ENCODE measurements at regions not wholly inside any gene's neighbourhood (a gene's known extent, or its start where the extent isn't known, plus 50 kb on each side); places are given as distances from the start of the nearest gene placed in this dataset.

- no peak overlapping the region for H3K4me3 ChIP-seq (ENCODE audit: low read depth, low read length, poor library complexity, severe bottlenecking)
- H3F3A ChIP-seq (ENCODE audit: insufficient read depth, low read length) = no peaks in the 10 kb centered on the region
- H4K20me1 ChIP-seq (ENCODE audit: insufficient read depth, low read length) = no peaks in the 10 kb centered on the region
- H3K36me3 ChIP-seq (ENCODE audit: insufficient read depth, low read length) = no peaks in the 10 kb centered on the region
- TF ChIP-seq CTCF (IDR thresholded peaks at IDR 0.05; ENCODE audit: low read length) = no peak
- TF ChIP-seq EZH2 (IDR thresholded peaks at IDR 0.05; ENCODE audit: borderline replicate concordance, low read length) = no peak
- H3K27ac ChIP-seq (ENCODE audit: low read depth, low read length, poor library complexity, severe bottlenecking) = no peak overlapping the region
- H3K9me3 ChIP-seq (ENCODE audit: low read length) = no peaks in the 10 kb centered on the region
- H3K9me2 ChIP-seq (ENCODE audit: low read depth, low read length) = no peaks in the 10 kb centered on the region
- no peak overlapping the region for H3K4me2 ChIP-seq (ENCODE audit: low read length)
- no peak overlapping the region for H2AFZ ChIP-seq (ENCODE audit: low read length)
- H3K9ac ChIP-seq (ENCODE audit: low read length) = no peak overlapping the region
- no peaks in the 10 kb centered on the region for H3K27me3 ChIP-seq (ENCODE audit: insufficient read depth, low read length)
- H3K79me2 ChIP-seq (ENCODE audit: insufficient read depth, low read length) = no peaks in the 10 kb centered on the region
- H3K4me1 ChIP-seq (ENCODE audit: insufficient read depth, low read length, severe bottlenecking) = no peaks in the 10 kb centered on the region
These were observed 463.7 kb downstream of the KCNT2 start for GRCh38 chr1:196144588-196144987.

GRCh38 chr1:196143602-196144342 is 464.5 kb downstream of the KCNT2 start:
- no peak overlapping the region for H3K9ac ChIP-seq (ENCODE audit: low read length)
- H3F3A ChIP-seq (ENCODE audit: insufficient read depth, low read length) = no peaks in the 10 kb centered on the region
- H3K9me3 ChIP-seq (ENCODE audit: low read length) = no peaks in the 10 kb centered on the region
- peak; percentile 33; the same call in 1 of the 2 replicates for TF ChIP-seq CTCF (IDR thresholded peaks at IDR 0.05; ENCODE audit: low read length)
- no peak for TF ChIP-seq EZH2 (IDR thresholded peaks at IDR 0.05; ENCODE audit: borderline replicate concordance, low read length)
- H3K27me3 ChIP-seq (ENCODE audit: insufficient read depth, low read length) = no peaks in the 10 kb centered on the region
- H3K4me3 ChIP-seq (ENCODE audit: low read depth, low read length, poor library complexity, severe bottlenecking) = no peak overlapping the region
- H3K4me1 ChIP-seq (ENCODE audit: insufficient read depth, low read length, severe bottlenecking) = no peaks in the 10 kb centered on the region
- H3K27ac ChIP-seq (ENCODE audit: low read depth, low read length, poor library complexity, severe bottlenecking) = no peak overlapping the region
- no peak overlapping the region for H2AFZ ChIP-seq (ENCODE audit: low read length)
- H3K9me2 ChIP-seq (ENCODE audit: low read depth, low read length) = no peaks in the 10 kb centered on the region
- no peaks in the 10 kb centered on the region for H3K79me2 ChIP-seq (ENCODE audit: insufficient read depth, low read length)
- H4K20me1 ChIP-seq (ENCODE audit: insufficient read depth, low read length) = no peaks in the 10 kb centered on the region
- no peak overlapping the region for H3K4me2 ChIP-seq (ENCODE audit: low read length)
- no peaks in the 10 kb centered on the region for H3K36me3 ChIP-seq (ENCODE audit: insufficient read depth, low read length)

GRCh38 chr1:196142111-196142640 is 466.1 kb downstream of the KCNT2 start:
- no peaks in the 10 kb centered on the region for H3K4me1 ChIP-seq (ENCODE audit: insufficient read depth, low read length, severe bottlenecking)
- no peaks in the 10 kb centered on the region for H3F3A ChIP-seq (ENCODE audit: insufficient read depth, low read length)
- no peaks in the 10 kb centered on the region for H3K36me3 ChIP-seq (ENCODE audit: insufficient read depth, low read length)
- no peaks in the 10 kb centered on the region for H4K20me1 ChIP-seq (ENCODE audit: insufficient read depth, low read length)
- no peaks in the 10 kb centered on the region for H3K9me2 ChIP-seq (ENCODE audit: low read depth, low read length)
- H3K9me3 ChIP-seq (ENCODE audit: low read length) = no peaks in the 10 kb centered on the region
- H3K79me2 ChIP-seq (ENCODE audit: insufficient read depth, low read length) = no peaks in the 10 kb centered on the region
- H3K4me3 ChIP-seq (ENCODE audit: low read depth, low read length, poor library complexity, severe bottlenecking) = no peak overlapping the region
- H2AFZ ChIP-seq (ENCODE audit: low read length) = no peak overlapping the region
- TF ChIP-seq CTCF (IDR thresholded peaks at IDR 0.05; ENCODE audit: low read length) = no peak
- TF ChIP-seq EZH2 (IDR thresholded peaks at IDR 0.05; ENCODE audit: borderline replicate concordance, low read length) = no peak
- no peaks in the 10 kb centered on the region for H3K27me3 ChIP-seq (ENCODE audit: insufficient read depth, low read length)
- H3K9ac ChIP-seq (ENCODE audit: low read length) = no peak overlapping the region
- H3K4me2 ChIP-seq (ENCODE audit: low read length) = no peak overlapping the region
- H3K27ac ChIP-seq (ENCODE audit: low read depth, low read length, poor library complexity, severe bottlenecking) = no peak overlapping the region
